ENCODE measurements at regions not wholly inside any gene's neighbourhood (a gene's known extent, or its start where the extent isn't known, plus 50 kb on each side); places are given as distances from the start of the nearest gene placed in this dataset.

GRCh38 chr10:124346831-124347230 lies 71.9 kb downstream of the OAT start:
- DNase-seq: no peak

DNA sequence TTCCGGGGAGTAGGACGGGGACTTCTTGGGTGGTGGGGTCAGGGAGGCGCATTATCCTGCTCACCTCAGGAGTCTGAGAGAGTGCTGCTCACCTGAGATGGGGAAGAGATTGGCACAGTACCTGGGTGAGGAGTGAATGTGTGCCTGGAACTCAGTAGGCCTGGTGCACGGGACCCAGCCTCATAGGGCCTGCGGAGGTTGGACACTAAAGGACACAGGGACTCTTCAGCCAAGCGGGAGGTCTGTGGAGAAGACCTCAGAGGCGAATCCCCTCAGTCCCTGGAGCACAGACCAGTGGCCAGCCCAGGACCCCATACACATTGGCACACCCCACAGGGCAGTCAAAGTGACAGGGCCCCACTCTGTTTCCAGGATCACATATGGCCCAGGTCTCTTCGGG lies 73.2 kb downstream of the OAT start:
- DNase-seq: no peak

DNA sequence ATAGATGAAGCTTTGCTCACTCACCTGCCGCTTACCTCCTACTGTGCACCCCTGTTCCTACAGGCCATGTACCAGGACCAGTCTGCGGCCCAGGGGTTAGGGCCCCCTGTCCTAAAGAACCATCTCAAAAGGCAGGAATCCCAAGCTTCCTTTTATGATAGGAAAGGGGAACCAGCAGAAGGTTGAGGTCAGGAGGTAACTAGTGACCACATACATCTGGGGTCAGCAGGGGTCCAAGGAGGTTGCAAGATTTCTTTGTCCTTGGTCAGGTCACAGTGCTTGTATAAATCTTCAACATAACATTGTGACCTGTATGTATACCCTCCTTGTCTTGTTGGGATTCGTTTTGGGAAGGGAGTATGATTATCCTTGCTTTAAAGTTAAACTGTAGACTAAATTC lies 73.8 kb downstream of the OAT start:
- DNase-seq: no peak

DNA sequence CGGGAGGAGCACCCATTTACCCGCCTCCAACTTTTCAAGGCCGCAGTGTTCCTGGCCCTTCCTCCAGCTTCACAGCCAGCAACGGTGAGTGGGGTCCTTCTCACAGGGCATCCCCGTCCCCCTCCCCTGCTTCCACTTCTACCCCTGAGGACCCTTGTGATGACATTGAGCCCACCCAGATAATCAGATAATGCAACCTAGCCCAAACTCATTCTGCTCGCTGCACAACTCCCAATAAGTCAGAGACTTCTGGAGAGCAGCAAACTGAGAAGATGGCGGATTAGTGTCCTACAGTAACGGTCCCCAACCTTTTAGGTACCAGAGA lies 74.5 kb downstream of the OAT start:
- DNase-seq: no peak

DNA sequence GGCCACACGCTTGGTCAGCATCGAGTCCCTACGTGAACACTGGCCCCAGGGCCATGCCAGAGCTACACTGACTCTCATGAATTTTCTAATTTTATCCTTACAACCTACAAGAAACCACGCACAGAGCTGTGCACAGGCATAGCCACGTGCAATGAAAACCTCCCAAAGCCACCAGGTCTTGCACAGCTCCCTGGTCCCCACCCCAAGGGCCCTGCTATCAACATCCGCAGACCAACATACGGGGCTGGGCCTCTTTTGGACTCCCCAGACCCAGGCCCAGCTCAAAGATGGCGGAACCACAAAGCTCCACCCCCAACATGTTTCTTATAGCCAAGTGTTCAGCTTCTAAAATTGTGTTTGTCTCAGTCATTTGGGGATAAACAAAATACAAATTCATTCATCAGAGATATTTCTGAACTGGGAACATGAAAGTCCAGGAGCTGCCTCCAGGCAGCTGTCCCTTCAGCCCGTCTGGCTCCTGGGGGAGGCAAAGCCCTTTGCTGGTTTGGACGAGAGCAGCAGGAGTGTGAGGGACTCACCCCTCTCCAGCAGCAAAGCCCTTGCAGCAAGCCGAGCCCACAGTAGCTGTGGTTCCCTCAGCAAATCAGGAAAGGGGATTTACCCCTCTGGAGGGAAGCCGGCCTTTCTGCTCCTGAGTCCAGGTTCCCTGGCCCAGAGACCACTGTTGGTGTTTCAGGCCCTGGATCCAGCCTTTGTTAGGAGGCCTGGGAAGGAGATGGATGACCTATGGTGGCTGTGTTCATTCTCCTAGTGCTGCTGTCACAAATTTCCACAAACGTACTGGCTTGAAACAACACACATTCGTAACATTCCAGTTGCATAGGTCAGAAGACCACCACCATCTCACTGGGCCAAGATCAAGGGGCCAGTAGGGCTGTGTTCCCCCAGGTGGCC lies 75.1 kb downstream of the OAT start:
- no peak for DNase-seq

DNA sequence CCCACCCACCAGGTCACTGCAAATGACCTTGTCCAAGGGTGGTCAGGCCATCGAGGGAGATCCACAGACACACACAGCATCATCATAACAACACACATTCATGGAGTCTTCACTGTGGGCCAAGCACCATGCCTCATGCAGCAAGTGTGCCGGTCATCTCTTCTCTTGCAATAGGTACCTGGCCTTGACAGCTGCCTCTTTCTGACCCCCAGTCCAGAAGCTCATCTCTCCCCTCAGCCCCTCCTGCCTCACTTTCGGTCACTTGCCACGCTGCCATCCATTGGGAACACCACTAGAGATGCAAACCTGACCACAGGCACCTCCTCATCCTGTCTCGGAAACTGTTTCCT lies 75.9 kb downstream of the OAT start:
- no peak for DNase-seq

GRCh38 chr10:124342136-124342820 lies 76.4 kb downstream of the OAT start:
- no peak for DNase-seq

GRCh38 chr10:124341768-124342135 lies 77.0 kb downstream of the OAT start:
- no peak for DNase-seq

- DNase-seq: no peak
These were observed 78.5 kb downstream of the OAT start for GRCh38 chr10:124340033-124340760.

DNA sequence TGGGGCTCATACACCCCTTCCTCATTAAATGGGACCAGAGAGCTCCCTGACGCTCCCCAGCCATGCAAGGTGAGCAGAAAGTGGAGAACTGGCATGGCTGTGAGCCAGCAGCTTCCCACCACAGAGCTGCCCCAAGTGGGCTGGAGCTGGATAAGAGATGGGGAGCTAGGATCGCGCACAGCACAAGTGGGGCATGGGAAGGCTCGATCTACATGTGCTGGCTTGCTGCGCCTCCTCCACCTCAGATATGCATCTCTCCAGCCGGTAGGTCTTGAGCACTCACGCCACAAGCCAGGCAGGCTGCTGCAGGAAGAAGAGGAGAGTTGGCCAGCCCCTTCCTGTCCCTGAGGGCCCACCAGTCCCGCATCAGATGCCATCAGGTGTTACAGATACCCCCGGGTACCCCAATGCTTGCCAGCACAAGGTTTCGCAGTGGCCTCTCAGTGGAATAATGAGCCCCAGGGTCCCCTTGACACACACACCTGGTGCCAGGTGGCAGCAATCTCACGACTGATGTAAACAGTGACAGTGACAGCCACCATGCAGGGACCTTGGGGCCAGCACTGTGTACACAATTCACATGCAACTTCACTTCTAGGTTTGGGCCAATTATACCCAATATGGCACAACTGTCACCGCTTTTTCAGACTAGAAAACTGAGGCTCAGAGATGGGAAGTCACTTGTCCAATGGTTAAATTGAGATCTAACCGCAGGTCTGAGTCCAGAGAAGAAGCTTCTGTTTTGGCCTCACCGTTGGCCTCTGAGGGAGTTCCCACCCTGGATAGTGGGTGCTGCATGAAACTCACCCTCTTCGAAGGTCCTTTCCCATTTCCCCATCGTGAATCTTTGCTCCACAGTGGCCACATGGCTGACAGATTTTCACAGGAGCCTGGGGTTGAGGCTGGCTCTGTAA lies 79.3 kb downstream of the OAT start:
- DNase-seq: no peak

DNA sequence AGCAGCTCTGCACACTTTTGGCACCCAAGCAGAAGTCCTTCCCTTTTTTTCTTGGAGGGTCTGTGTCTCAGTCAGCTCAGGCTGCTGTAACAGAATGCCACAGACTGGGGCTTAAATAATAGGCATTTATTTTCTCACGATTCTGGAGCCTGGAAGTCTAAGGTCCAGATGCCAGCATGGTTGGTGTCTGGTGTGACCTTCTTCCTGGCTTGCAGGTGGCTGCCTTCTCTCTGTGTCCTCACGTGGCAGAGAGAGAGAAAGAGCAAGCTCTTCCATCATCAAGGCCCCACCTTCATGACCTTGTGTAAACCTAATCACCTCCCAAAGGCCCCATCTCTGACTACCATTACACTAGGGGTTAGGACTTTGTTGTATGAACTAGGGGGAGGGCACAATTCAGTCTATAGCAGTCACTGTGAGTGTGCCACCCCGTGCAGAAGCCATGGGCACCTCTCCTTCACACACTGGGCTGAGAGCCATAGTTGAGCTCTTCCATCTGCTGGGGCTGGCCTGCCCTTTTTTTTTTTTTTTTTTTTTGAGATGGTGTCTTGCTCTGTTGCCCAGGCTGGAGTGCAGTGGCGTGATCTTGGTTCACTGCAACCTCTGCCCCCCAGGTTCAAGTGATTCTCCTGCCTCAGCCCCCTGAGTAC lies 80.3 kb downstream of the OAT start:
- no peak for DNase-seq

- no peak for DNase-seq
These were observed 82.5 kb downstream of the OAT start for GRCh38 chr10:124336186-124336585.

- no peak for DNase-seq
These were observed 84.8 kb downstream of the OAT start for GRCh38 chr10:124333931-124334330.

GRCh38 chr10:124332426-124332825 lies 86.3 kb downstream of the OAT start:
- no peak for DNase-seq

DNA sequence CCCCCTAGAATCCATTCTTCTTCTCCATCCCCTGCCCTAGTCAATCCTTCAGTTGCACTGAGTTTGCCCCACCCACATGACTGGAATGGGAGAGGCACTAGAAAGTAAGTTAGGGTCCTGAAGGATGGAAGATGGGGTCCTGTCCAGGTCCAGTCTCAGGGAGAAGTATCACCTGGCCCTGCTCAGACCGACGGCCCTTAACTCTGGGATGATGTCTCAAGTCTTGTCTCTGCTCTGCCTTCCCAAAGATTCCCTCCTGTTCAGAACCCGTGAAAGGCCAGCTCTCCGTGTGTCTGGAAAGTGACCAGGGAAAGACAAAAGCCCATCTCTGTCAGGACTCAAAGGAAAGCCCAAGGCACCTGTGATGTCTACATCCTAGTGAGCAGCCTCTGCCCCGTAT lies 88.8 kb downstream of the OAT start:
- no peak for DNase-seq

- DNase-seq: no peak
These were observed 89.4 kb downstream of the OAT start for GRCh38 chr10:124329362-124329761.

- DNase-seq: no peak
These were observed 90.1 kb downstream of the OAT start for GRCh38 chr10:124328477-124329220.

- DNase-seq: no peak
These were observed 92.6 kb downstream of the OAT start for GRCh38 chr10:124325998-124326636.

DNA sequence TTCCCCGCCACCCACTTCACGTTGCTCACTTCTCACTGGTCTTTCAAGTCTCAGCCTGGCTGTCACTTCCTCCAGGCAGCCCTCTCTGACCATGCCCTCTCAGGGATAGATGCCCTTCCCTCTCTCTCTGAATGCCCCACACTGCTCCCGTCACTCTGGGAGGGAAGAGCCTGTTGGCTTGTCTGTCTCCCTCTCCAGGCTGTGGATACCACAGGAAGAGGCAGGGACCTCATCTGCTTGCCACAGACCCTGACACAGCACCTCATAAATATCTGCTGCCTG lies 93.1 kb downstream of the OAT start:
- no peak for DNase-seq

DNA sequence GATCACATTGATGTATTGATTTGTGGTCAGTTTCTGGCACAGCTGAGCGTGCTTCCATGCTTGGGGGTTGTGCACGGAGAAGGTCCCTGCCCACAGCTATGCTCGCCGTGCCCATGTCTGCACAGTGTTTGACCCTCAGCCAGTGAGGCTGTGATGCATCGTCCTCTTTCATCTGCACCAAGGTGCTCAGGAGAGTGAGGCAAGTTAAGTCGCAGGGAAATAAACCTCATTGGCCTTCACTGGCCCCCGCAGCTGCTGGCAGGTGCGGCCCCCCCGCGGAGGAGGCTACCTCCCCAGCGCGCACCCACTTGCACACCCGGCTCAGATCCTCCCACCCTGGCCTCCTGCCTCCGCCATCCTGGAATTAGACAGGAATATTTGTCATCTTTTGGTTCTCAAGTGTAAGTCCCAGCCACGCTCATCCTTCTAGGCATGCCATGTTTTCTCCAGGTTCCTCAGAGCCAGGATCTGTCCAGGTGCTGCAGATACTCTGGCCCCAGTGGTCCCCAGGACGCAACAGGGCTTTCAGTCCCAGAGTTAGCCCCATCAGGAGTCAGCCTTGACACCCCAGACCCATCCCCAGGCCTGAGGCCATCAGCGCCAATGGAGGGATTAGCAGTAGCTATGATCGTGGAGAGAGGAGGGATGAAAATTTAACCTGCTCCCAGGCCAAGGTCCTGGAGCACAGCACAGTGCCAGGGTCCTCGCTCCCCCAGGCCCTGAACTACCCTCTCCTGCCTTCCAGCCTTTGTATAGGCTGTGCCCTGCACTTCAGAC lies 93.7 kb downstream of the OAT start:
- DNase-seq: no peak

- DNase-seq: no peak
These were observed 94.3 kb downstream of the OAT start for GRCh38 chr10:124324451-124324850.

Measured in DMS153 (cell line).